B cell (primary cell): ENCODE measurements at regions not wholly inside any gene's neighbourhood (a gene's known extent, or its start where the extent isn't known, plus 50 kb on each side); places are given as distances from the start of the nearest gene placed in this dataset.

Experiments used
- EZH2 ChIP-seq: IDR thresholded peaks from 2 replicates; pipeline ENCODE4 v1.6.1; 2012; ENCODE audit warnings: borderline replicate concordance, low read depth, mild to moderate bottlenecking, moderate library complexity, low read length; ENCODE audit not compliant: insufficient read depth, poor library complexity, severe bottlenecking
- TF ChIP-seq, protein P1 (sequence below): fragments of 200-600 bp; IDR thresholded peaks from one replicate; pipeline ENCODE4 v1.8.0; 2022; ENCODE audit warnings: antibody characterized with exemption, mild to moderate bottlenecking

- TF ChIP-seq, protein P1, sequence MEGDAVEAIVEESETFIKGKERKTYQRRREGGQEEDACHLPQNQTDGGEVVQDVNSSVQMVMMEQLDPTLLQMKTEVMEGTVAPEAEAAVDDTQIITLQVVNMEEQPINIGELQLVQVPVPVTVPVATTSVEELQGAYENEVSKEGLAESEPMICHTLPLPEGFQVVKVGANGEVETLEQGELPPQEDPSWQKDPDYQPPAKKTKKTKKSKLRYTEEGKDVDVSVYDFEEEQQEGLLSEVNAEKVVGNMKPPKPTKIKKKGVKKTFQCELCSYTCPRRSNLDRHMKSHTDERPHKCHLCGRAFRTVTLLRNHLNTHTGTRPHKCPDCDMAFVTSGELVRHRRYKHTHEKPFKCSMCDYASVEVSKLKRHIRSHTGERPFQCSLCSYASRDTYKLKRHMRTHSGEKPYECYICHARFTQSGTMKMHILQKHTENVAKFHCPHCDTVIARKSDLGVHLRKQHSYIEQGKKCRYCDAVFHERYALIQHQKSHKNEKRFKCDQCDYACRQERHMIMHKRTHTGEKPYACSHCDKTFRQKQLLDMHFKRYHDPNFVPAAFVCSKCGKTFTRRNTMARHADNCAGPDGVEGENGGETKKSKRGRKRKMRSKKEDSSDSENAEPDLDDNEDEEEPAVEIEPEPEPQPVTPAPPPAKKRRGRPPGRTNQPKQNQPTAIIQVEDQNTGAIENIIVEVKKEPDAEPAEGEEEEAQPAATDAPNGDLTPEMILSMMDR = no peak
- no peak for TF ChIP-seq EZH2
Observed at GRCh38 chr15:29872716-29873115, 50.4 kb upstream of the TJP1 start.
